Suppressor macrophage treated with lipopolysaccharide for 4 hours (primary cell): ENCODE measurements at regions not wholly inside any gene's neighbourhood (a gene's known extent, or its start where the extent isn't known, plus 50 kb on each side); places are given as distances from the start of the nearest gene placed in this dataset.

Experiments used
- DNase-seq: peaks from one replicate; pipeline ENCODE4 v3.0.0-alpha.2; 2020

GRCh38 chr2:79453918-79454317 is 58.9 kb upstream of the CTNNA2 start:
- DNase-seq: no peak

GRCh38 chr2:79452651-79453050 is 60.2 kb upstream of the CTNNA2 start:
- DNase-seq: no peak

- no peak for DNase-seq
These were observed 65.4 kb upstream of the CTNNA2 start for GRCh38 chr2:79447463-79447862.

- DNase-seq: no peak
These were observed 66.5 kb upstream of the CTNNA2 start for GRCh38 chr2:79446313-79446712.

GRCh38 chr2:79437433-79438267 is 75.2 kb upstream of the CTNNA2 start:
- DNase-seq: no peak

GRCh38 chr2:79434362-79434761 is 78.5 kb upstream of the CTNNA2 start:
- DNase-seq: no peak

- DNase-seq: no peak
These were observed 80.1 kb upstream of the CTNNA2 start for GRCh38 chr2:79432731-79433146.

- DNase-seq: no peak
These were observed 84.1 kb upstream of the CTNNA2 start for GRCh38 chr2:79428745-79429144.

- no peak for DNase-seq
These were observed 98.2 kb upstream of the CTNNA2 start for GRCh38 chr2:79414690-79415089.

- DNase-seq: no peak
These were observed 118.4 kb upstream of the CTNNA2 start for GRCh38 chr2:79394485-79394859.

GRCh38 chr2:79393806-79394484 is 118.9 kb upstream of the CTNNA2 start:
- DNase-seq: no peak

GRCh38 chr2:79393107-79393685 is 119.7 kb upstream of the CTNNA2 start:
- no peak for DNase-seq

- no peak for DNase-seq
These were observed 123.4 kb upstream of the CTNNA2 start for GRCh38 chr2:79389481-79389880.

- no peak for DNase-seq
These were observed 124.8 kb upstream of the CTNNA2 start for GRCh38 chr2:79388024-79388423.

GRCh38 chr2:79387431-79387830 is 125.4 kb upstream of the CTNNA2 start:
- no peak for DNase-seq

- no peak for DNase-seq
These were observed 129.2 kb upstream of the CTNNA2 start for GRCh38 chr2:79383681-79384080.

GRCh38 chr2:79375817-79376216 is 137.0 kb upstream of the CTNNA2 start:
- DNase-seq: no peak

GRCh38 chr2:79373358-79374130 is 139.3 kb upstream of the CTNNA2 start:
- DNase-seq: no peak

GRCh38 chr2:79370976-79371538 is 141.8 kb upstream of the CTNNA2 start:
- DNase-seq: no peak

GRCh38 chr2:79369127-79369526 is 143.7 kb upstream of the CTNNA2 start:
- no peak for DNase-seq

GRCh38 chr2:79368116-79368630 is 144.7 kb upstream of the CTNNA2 start:
- no peak for DNase-seq

GRCh38 chr2:79359419-79359818 is 153.4 kb upstream of the CTNNA2 start:
- DNase-seq: no peak

- DNase-seq: no peak
These were observed 157.3 kb upstream of the CTNNA2 start for GRCh38 chr2:79355569-79355968.
